HG03103 (cell line): ENCODE measurements at regions not wholly inside any gene's neighbourhood (a gene's known extent, or its start where the extent isn't known, plus 50 kb on each side); places are given as distances from the start of the nearest gene placed in this dataset.
"Not testable (repeated sequence)": the region's sequence is repeated elsewhere in the genome, so short reads cannot be mapped to it uniquely, and the experiment has no call there.

Experiments used
- ATAC-seq: cut with Tn5 transposase; IDR thresholded peaks from one replicate; pipeline ENCODE4 v1.9.1; 2021; ENCODE audit warnings: low read depth; ENCODE audit not compliant: unreplicated experiment

- ATAC-seq = no peak
Observed at GRCh38 chrX:69065451-69065850, 99.8 kb downstream of the PJA1 start.

- no peak for ATAC-seq
Observed at GRCh38 chrX:69063486-69063885, 101.8 kb downstream of the PJA1 start.

- ATAC-seq = no peak
Observed at GRCh38 chrX:69062493-69062892, 102.8 kb downstream of the PJA1 start.

GRCh38 chrX:69060631-69061408 lies 104.4 kb downstream of the PJA1 start:
- ATAC-seq = no peak

- no peak for ATAC-seq
Observed at GRCh38 chrX:69055193-69055592, 110.1 kb downstream of the PJA1 start.

- ATAC-seq = not testable (repeated sequence)
Observed at GRCh38 chrX:69054497-69054896, 110.8 kb downstream of the PJA1 start.

- ATAC-seq = no peak
Observed at GRCh38 chrX:69051901-69052300, 113.4 kb downstream of the PJA1 start.

- no peak for ATAC-seq
Observed at GRCh38 chrX:69050051-69050765, 115.0 kb downstream of the PJA1 start.

GRCh38 chrX:69046996-69047490 lies 118.2 kb downstream of the PJA1 start:
- no peak for ATAC-seq

- no peak for ATAC-seq
Observed at GRCh38 chrX:69045616-69046345, 119.5 kb downstream of the PJA1 start.

GRCh38 chrX:69038816-69039215 lies 126.4 kb downstream of the PJA1 start:
- no peak for ATAC-seq

- no peak for ATAC-seq
Observed at GRCh38 chrX:69038188-69038587, 127.1 kb downstream of the PJA1 start.

GRCh38 chrX:69037786-69038185 lies 127.5 kb downstream of the PJA1 start:
- ATAC-seq = no peak

- no peak for ATAC-seq
Observed at GRCh38 chrX:69036674-69037573, 128.3 kb downstream of the PJA1 start.

GRCh38 chrX:69034451-69034850 lies 130.8 kb downstream of the PJA1 start:
- ATAC-seq = no peak

- no peak for ATAC-seq
Observed at GRCh38 chrX:69033936-69034335, 131.3 kb downstream of the PJA1 start.

GRCh38 chrX:69032601-69033000 lies 132.7 kb downstream of the PJA1 start:
- no peak for ATAC-seq

- no peak for ATAC-seq
Observed at GRCh38 chrX:69031971-69032391, 133.3 kb downstream of the PJA1 start.

GRCh38 chrX:69031181-69031580 lies 134.1 kb downstream of the PJA1 start:
- no peak for ATAC-seq

GRCh38 chrX:69029771-69030170 lies 135.5 kb downstream of the PJA1 start:
- ATAC-seq = no peak
